ENCODE measurements at regions not wholly inside any gene's neighbourhood (a gene's known extent, or its start where the extent isn't known, plus 50 kb on each side); places are given as distances from the start of the nearest gene placed in this dataset.

DNA sequence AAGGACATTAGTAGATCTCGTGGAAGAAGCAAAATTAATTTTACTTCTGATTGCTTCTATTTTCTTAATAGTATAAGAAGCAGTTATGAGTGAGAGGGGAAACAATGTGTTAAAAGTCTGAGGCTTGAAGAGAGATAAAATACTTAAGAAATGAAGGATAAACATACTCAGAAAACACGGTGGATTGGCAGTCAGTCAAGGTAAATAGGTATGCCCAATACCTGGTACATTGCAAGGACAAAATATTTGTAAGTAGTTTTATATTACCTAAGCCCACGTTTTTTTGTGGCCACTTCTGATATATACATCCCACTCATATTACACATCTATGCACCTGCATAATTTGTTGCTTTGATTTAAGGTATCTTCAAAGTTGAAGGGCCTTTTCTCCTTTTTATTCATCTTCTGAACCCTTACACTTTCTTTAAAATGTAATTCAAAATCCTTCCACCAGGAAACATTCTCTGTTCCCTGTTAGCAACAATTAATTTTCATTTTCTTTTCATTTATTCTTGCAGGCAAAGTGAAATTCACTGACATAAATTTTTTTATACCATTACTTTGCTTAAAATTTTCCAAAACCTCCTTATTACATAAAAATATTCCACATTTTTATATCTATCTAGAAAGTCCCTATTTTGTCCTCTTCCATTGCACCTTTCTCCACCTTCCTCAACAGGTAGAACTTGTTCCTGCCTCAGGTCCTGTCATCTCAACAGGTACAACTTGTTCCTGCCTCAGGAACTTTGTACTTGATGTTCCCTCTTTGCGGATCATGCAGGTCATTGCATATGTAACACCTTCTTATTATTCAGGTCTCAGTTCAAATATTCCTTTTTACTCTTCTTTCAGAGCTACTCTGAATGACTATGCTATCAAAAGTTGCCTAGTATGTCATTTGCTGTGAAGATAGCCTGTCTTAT lies 755.7 kb upstream of the ALCAM start:
- WGBS (ENCODE audit: low lambda C conversion rate, missing lambda C conversion rate) = 57% methylated on average over 4 of the region's 4 CpGs
- no peak overlapping the region for H2AFZ ChIP-seq
- H4K20me1 ChIP-seq (ENCODE audit: insufficient read depth, poor library complexity, severe bottlenecking) = no peaks in the 10 kb centered on the region
- no peaks in the 10 kb centered on the region for H3K9me2 ChIP-seq (replicated peaks; ENCODE audit: insufficient read depth)
- no peaks in the 10 kb centered on the region for H3K79me2 ChIP-seq
- H3K27ac ChIP-seq = no peak overlapping the region
- H3K4me3 ChIP-seq = no peak overlapping the region
- no peaks in the 10 kb centered on the region for H3K4me1 ChIP-seq (ENCODE audit: insufficient read depth)
- H3K36me3 ChIP-seq (replicated peaks; ENCODE audit: insufficient read depth, low read depth) = no peaks in the 10 kb centered on the region
- no peak overlapping the region for H3K4me2 ChIP-seq
- no peak for TF ChIP-seq EZH2phosphoT487 (IDR thresholded peaks at IDR 0.05; ENCODE audit: low read depth, severe bottlenecking, unreplicated experiment)
- TF ChIP-seq, protein P1, sequence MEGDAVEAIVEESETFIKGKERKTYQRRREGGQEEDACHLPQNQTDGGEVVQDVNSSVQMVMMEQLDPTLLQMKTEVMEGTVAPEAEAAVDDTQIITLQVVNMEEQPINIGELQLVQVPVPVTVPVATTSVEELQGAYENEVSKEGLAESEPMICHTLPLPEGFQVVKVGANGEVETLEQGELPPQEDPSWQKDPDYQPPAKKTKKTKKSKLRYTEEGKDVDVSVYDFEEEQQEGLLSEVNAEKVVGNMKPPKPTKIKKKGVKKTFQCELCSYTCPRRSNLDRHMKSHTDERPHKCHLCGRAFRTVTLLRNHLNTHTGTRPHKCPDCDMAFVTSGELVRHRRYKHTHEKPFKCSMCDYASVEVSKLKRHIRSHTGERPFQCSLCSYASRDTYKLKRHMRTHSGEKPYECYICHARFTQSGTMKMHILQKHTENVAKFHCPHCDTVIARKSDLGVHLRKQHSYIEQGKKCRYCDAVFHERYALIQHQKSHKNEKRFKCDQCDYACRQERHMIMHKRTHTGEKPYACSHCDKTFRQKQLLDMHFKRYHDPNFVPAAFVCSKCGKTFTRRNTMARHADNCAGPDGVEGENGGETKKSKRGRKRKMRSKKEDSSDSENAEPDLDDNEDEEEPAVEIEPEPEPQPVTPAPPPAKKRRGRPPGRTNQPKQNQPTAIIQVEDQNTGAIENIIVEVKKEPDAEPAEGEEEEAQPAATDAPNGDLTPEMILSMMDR (IDR thresholded peaks at IDR 0.05; ENCODE audit: poor library complexity) = no peak
- TF ChIP-seq EZH2 (IDR thresholded peaks at IDR 0.05; ENCODE audit: borderline replicate concordance) = no peak
- no peak for DNase-seq (ENCODE audit: low spot score)
- H3K9me3 ChIP-seq (ENCODE audit: low read depth) = no peaks in the 10 kb centered on the region
- H3K27me3 ChIP-seq = no peaks in the 10 kb centered on the region

GRCh38 chr3:104612218-104612617 lies 754.5 kb upstream of the ALCAM start:
- no peak for DNase-seq (ENCODE audit: low spot score)
- Histone ChIP-seq H3K9me2 (replicated peaks; ENCODE audit: insufficient read depth) (no peaks in the 10 kb centered on the region), H3K79me2 (no peaks in the 10 kb centered on the region), H3K4me1 (ENCODE audit: insufficient read depth) (no peaks in the 10 kb centered on the region), H3K9me3 (ENCODE audit: low read depth) (no peaks in the 10 kb centered on the region), H4K20me1 (ENCODE audit: insufficient read depth, poor library complexity, severe bottlenecking) (no peaks in the 10 kb centered on the region), H3K4me2 (no peak overlapping the region), H3K27ac (no peak overlapping the region), H2AFZ (no peak overlapping the region), H3K4me3 (no peak overlapping the region), H3K36me3 (replicated peaks; ENCODE audit: insufficient read depth, low read depth) (no peaks in the 10 kb centered on the region), H3K27me3 (no peaks in the 10 kb centered on the region)
- TF ChIP-seq EZH2phosphoT487 (IDR thresholded peaks at IDR 0.05; ENCODE audit: low read depth, severe bottlenecking, unreplicated experiment) (no peak), EZH2 (IDR thresholded peaks at IDR 0.05; ENCODE audit: borderline replicate concordance) (no peak)
- TF ChIP-seq, protein P1 (IDR thresholded peaks at IDR 0.05; ENCODE audit: poor library complexity) = no peak

DNA sequence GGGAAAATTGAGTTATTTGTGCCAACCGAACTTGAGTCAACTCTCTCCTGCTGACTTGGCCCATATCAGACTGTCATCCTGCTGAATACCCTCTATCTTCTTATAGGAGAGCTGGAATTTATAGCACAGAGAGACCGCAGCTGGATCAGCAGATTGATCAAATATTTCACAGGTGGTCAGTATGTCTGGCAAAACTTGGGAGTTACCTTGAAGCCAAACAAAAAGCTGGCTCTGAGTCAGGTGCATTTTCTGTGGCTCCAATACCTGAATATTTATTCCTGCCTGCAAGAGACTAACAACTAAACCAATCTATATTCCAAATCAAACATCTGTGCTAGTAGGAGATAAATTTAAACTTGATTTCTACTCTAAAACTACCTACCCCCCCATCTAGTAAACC lies 752.1 kb upstream of the ALCAM start:
- 78% methylated on average over 2 of the region's 2 CpGs for WGBS (ENCODE audit: low lambda C conversion rate, missing lambda C conversion rate)
- H4K20me1 ChIP-seq (ENCODE audit: insufficient read depth, poor library complexity, severe bottlenecking) = no peaks in the 10 kb centered on the region
- TF ChIP-seq, protein P1 (IDR thresholded peaks at IDR 0.05; ENCODE audit: poor library complexity) = no peak
- no peak for TF ChIP-seq EZH2phosphoT487 (IDR thresholded peaks at IDR 0.05; ENCODE audit: low read depth, severe bottlenecking, unreplicated experiment)

More for the DNA sequence above, 752.1 kb upstream of the ALCAM start:
- no peak for DNase-seq (ENCODE audit: low spot score)
- Histone ChIP-seq H3K27me3 (no peaks in the 10 kb centered on the region), H3K4me2 (no peak overlapping the region), H3K4me3 (no peak overlapping the region), H3K9me3 (ENCODE audit: low read depth) (no peaks in the 10 kb centered on the region), H3K79me2 (no peaks in the 10 kb centered on the region), H3K4me1 (ENCODE audit: insufficient read depth) (no peaks in the 10 kb centered on the region), H3K9me2 (replicated peaks; ENCODE audit: insufficient read depth) (no peaks in the 10 kb centered on the region), H3K36me3 (replicated peaks; ENCODE audit: insufficient read depth, low read depth) (no peaks in the 10 kb centered on the region), H2AFZ (no peak overlapping the region), H3K27ac (no peak overlapping the region)
